HCT116 (cell line): ENCODE measurements at regions not wholly inside any gene's neighbourhood (a gene's known extent, or its start where the extent isn't known, plus 50 kb on each side); places are given as distances from the start of the nearest gene placed in this dataset.

ENCODE experiments used
- ATAC-seq: fragments of 200-7000 bp; cut with Tn5 transposase; 2 replicates; pipeline ENCODE4 v1.9.1; 2020; ENCODE audit warnings: mild to moderate bottlenecking, moderate library complexity
- BruUV-seq: library from RNA; stranded (reverse); fragments of 400-500 nt; replicated peaks from 2 replicates; lab custom pipeline; 2021; lab: Mats Ljungman, UMichigan
- CTCF ChIA-PET: fragments of 300-600 bp; sonication (Branson Sonifier 250); formaldehyde crosslinking; loops from one replicate; lab custom pipeline; 2021; ENCODE audit warnings: antibody characterized with exemption; lab: Charles Lee
- POLR2A ChIA-PET: fragments of 300-600, 350-600 bp; sonication (Branson Sonifier 250); formaldehyde crosslinking; loops from one replicate; lab custom pipeline; 2021; ENCODE audit warnings: antibody characterized with exemption; lab: Charles Lee
- RAD21 ChIA-PET, 2 experiments: fragments of 300-600 bp; sonication (Branson Sonifier 250); formaldehyde crosslinking; loops; one replicate each; lab custom pipeline; 2023; ENCODE audit warnings: low total read pairs in 2 of 2; ENCODE audit not compliant: uncharacterized antibody in 2 of 2, unreplicated experiment in 2 of 2, low non-redundant PET in 1 of 2; lab: Charles Lee
- DNase-seq: peaks from one replicate; pipeline ENCODE4 v3.0.0-alpha.2; 2010; ENCODE audit warnings: low read depth, low spot score
- H2AFZ ChIP-seq: fragments of 200-600 bp; shearing (Covaris generic), sonication (generic); 2 replicates; pipeline ENCODE4 v1.6.1; 2017; ENCODE audit warnings: low read depth, mixed run types, mixed read lengths, antibody characterized with exemption, low read length; ENCODE audit not compliant: poor library complexity, severe bottlenecking
- H3K27ac ChIP-seq: 2 replicates; pipeline ENCODE4 v1.5.1; 2012; ENCODE audit warnings: low read depth, low read length
- H3K27me3 ChIP-seq: fragments of 200-600 bp; sonication (generic); 2 replicates; pipeline ENCODE4 v1.6.1; 2016; ENCODE audit warnings: mixed run types, low read length, mixed read lengths; ENCODE audit not compliant: insufficient read depth
- H3K36me3 ChIP-seq, 2 experiments: fragments of 200-500 bp in 1 of 2; fragments of 200-600 bp in 1 of 2; sonication (Bioruptor generic) in 1 of 2; sonication (generic) in 1 of 2; 2 replicates each; pipeline versions ENCODE4 v1.5.1 to v1.6.1; 2014 to 2016; ENCODE audit warnings: low read length in 2 of 2, inconsistent platforms in 1 of 2, mixed read lengths in 1 of 2, mixed run types in 1 of 2; ENCODE audit not compliant: insufficient read depth in 2 of 2, control insufficient read depth in 1 of 2
- H3K4me1 ChIP-seq, 2 experiments: fragments of 200-600 bp in 1 of 2; sonication (generic) in 1 of 2; 2 replicates each; pipeline versions ENCODE4 v1.5.1 to v1.6.1; 2012 to 2017; ENCODE audit warnings: low read length in 2 of 2, inconsistent platforms in 1 of 2, mild to moderate bottlenecking in 1 of 2, mixed read lengths in 1 of 2, mixed run types in 1 of 2, moderate library complexity in 1 of 2; ENCODE audit not compliant: insufficient read depth in 2 of 2, control insufficient read depth in 1 of 2
- H3K4me2 ChIP-seq: fragments of 200-600 bp; sonication (generic); 2 replicates; pipeline ENCODE4 v1.6.1; 2017; ENCODE audit warnings: mixed run types, low read length, mixed read lengths
- H3K4me3 ChIP-seq, 2 experiments: fragments of 200-600 bp in 1 of 2; sonication (generic) in 1 of 2; replicated peaks in 1 of 2; 2 replicates each; pipeline ENCODE4 v1.5.1; 2011 to 2016; ENCODE audit warnings: low read length in 2 of 2, control low read depth in 1 of 2, low read depth in 1 of 2, mild to moderate bottlenecking in 1 of 2, mixed read lengths in 1 of 2, mixed run types in 1 of 2
- H3K79me2 ChIP-seq: fragments of 200-600 bp; sonication (generic); 2 replicates; pipeline ENCODE4 v1.6.1; 2017; ENCODE audit warnings: mild to moderate bottlenecking, mixed run types, low read length, moderate library complexity, mixed read lengths; ENCODE audit not compliant: insufficient read depth
- H3K9ac ChIP-seq: fragments of 200-600 bp; sonication (generic); 2 replicates; pipeline ENCODE4 v1.6.1; 2016; ENCODE audit warnings: low read length, mixed read lengths
- H3K9me2 ChIP-seq: fragments of 200-600 bp; sonication (generic), shearing (Covaris generic); 2 replicates; pipeline ENCODE4 v1.6.1; 2017; ENCODE audit warnings: mixed run types, mild to moderate bottlenecking, moderate library complexity; ENCODE audit not compliant: insufficient read depth
- H3K9me3 ChIP-seq, 2 experiments: fragments of 200-500 bp in 1 of 2; fragments of 200-600 bp in 1 of 2; sonication (Bioruptor generic) in 1 of 2; sonication (generic) in 1 of 2; 2 replicates each; pipeline ENCODE4 v1.6.1; 2014 to 2017; ENCODE audit warnings: low read length in 2 of 2, mixed read lengths in 2 of 2, inconsistent platforms in 1 of 2, low read depth in 1 of 2, mild to moderate bottlenecking in 1 of 2, mixed run types in 1 of 2, moderate library complexity in 1 of 2; ENCODE audit not compliant: control insufficient read depth in 1 of 2, insufficient read depth in 1 of 2
- H4K20me1 ChIP-seq: fragments of 200-600 bp; sonication (generic), shearing (Covaris generic); 2 replicates; pipeline ENCODE4 v1.6.1; 2017; ENCODE audit warnings: mixed run types, mild to moderate bottlenecking, moderate library complexity; ENCODE audit not compliant: insufficient read depth
- CEBPB ChIP-seq: IDR thresholded peaks from 2 replicates; pipeline ENCODE4 v1.6.1; 2012; ENCODE audit warnings: low read depth
- CTCF ChIP-seq, 3 experiments: fragments of 200-600 bp in 1 of 3; sonication (generic) in 1 of 3; IDR thresholded peaks in 2 of 3; conservative IDR thresholded peaks in 1 of 3; 2 replicates each; pipeline ENCODE4 v1.5.1; 2012 to 2017; ENCODE audit warnings: low read depth in 2 of 3, low read length in 2 of 3, antibody characterized with exemption in 1 of 3, borderline replicate concordance in 1 of 3, control low read depth in 1 of 3, mild to moderate bottlenecking in 1 of 3, mixed read lengths in 1 of 3, mixed run types in 1 of 3, moderate library complexity in 1 of 3; ENCODE audit not compliant: insufficient read depth in 1 of 3
- ELF1 ChIP-seq: IDR thresholded peaks from 2 replicates; pipeline ENCODE4 v1.6.1; 2012; ENCODE audit warnings: low read depth, borderline replicate concordance
- EZH2 ChIP-seq: fragments of 200-600 bp; sonication (generic); IDR thresholded peaks from 2 replicates; pipeline ENCODE4 v1.6.1; 2017; ENCODE audit warnings: antibody characterized with exemption, mixed run types
- EZH2phosphoT487 ChIP-seq: fragments of 200-600 bp; IDR thresholded peaks from 2 replicates; pipeline ENCODE4 v1.6.1; 2018; ENCODE audit warnings: antibody characterized with exemption, borderline replicate concordance
- FOSL1 ChIP-seq: IDR thresholded peaks from 2 replicates; pipeline ENCODE4 v1.6.1; 2012; ENCODE audit warnings: low read depth
- JUND ChIP-seq: IDR thresholded peaks from 2 replicates; pipeline ENCODE4 v1.6.1; 2012
- POLR2A ChIP-seq: IDR thresholded peaks from 2 replicates; pipeline ENCODE4 v1.7.0; 2011; ENCODE audit warnings: borderline replicate concordance; ENCODE audit not compliant: insufficient read depth, insufficient read length; ENCODE audit errors: extremely low read depth
- POLR2AphosphoS5 ChIP-seq: IDR thresholded peaks from 2 replicates; pipeline ENCODE4 v1.6.1; 2011; ENCODE audit warnings: mild to moderate bottlenecking, low read depth, low read length, moderate library complexity
- RAD21 ChIP-seq: IDR thresholded peaks from 2 replicates; pipeline ENCODE4 v1.6.1; 2012; ENCODE audit warnings: low read depth, mild to moderate bottlenecking
- REST ChIP-seq: IDR thresholded peaks from 2 replicates; pipeline ENCODE4 v1.6.1; 2012; ENCODE audit warnings: low read depth
- SP1 ChIP-seq: IDR thresholded peaks from 2 replicates; pipeline ENCODE4 v1.6.1; 2012; ENCODE audit warnings: low read depth
- SRF ChIP-seq: IDR thresholded peaks from 2 replicates; pipeline ENCODE4 v1.6.1; 2012; ENCODE audit warnings: low read depth
- TCF7L2 ChIP-seq: IDR thresholded peaks from 2 replicates; pipeline ENCODE4 v1.7.0; 2011; ENCODE audit warnings: borderline replicate concordance, inconsistent platforms; ENCODE audit not compliant: insufficient read depth, insufficient read length; ENCODE audit errors: extremely low read depth
- YY1 ChIP-seq: IDR thresholded peaks from 2 replicates; pipeline ENCODE4 v1.6.1; 2011; ENCODE audit warnings: low read length, low read depth, moderate library complexity, mild to moderate bottlenecking; ENCODE audit not compliant: insufficient replicate concordance; ENCODE audit errors: extremely low read depth
- ZBTB33 ChIP-seq: IDR thresholded peaks from 2 replicates; pipeline ENCODE4 v1.6.1; 2011; ENCODE audit warnings: mild to moderate bottlenecking, low read length, moderate library complexity; ENCODE audit not compliant: insufficient replicate concordance; ENCODE audit errors: extremely low read depth
- ZNF274 ChIP-seq: fragments of 200-500 bp; sonication (Bioruptor generic); IDR thresholded peaks from 2 replicates; pipeline ENCODE4 v1.6.1; 2014; ENCODE audit warnings: mild to moderate bottlenecking, low read depth, low read length, inconsistent platforms
- intact Hi-C: fragments of 100-400 bp; cut with micrococcal nuclease; formaldehyde crosslinking; loops from 2 replicates; pipeline ENCODE4 v1.10.0; 2022

- CTCF ChIA-PET: no interaction called here
- Histone ChIP-seq H3K79me2 (no peaks in the 10 kb centered on the region), H3K4me3 (no peak overlapping the region), H3K27ac (no peak overlapping the region), H4K20me1 (no peaks in the 10 kb centered on the region), H3K4me1 (no peaks in the 10 kb centered on the region), H3K27me3 (peaks cover 22% of the 10 kb centered on the region; the same call in 1 of the 2 replicates), H3K9me2 (no peaks in the 10 kb centered on the region), H3K9me3 (no peaks in the 10 kb centered on the region), H3K9ac (no peak overlapping the region), H3K36me3 (no peaks in the 10 kb centered on the region), H2AFZ (no peak overlapping the region), H3K4me2 (no peak overlapping the region)
- ATAC-seq: no peak
- no TSS peak for BruUV-seq
- RAD21 ChIA-PET: no interaction called here
- POLR2A ChIA-PET: no interaction called here
- no peak for TF ChIP-seq RAD21
- TF ChIP-seq POLR2A: no peak
- no peak for TF ChIP-seq EZH2
- TF ChIP-seq JUND: no peak
- TF ChIP-seq ZBTB33: no peak
- TF ChIP-seq EZH2phosphoT487: no peak
- no peak for TF ChIP-seq YY1
- TF ChIP-seq CTCF (IDR thresholded peaks at IDR 0.05 in 2 of 3, conservative IDR thresholded peaks at IDR 0.05 in 1 of 3; ENCODE audit: borderline replicate concordance in 1 of 3, insufficient read depth in 1 of 3, low read depth in 2 of 3, low read length in 2 of 3): no peak
- no peak for TF ChIP-seq CEBPB
- no peak for TF ChIP-seq REST
- TF ChIP-seq FOSL1: no peak
- TF ChIP-seq ZNF274: no peak
- TF ChIP-seq SP1: no peak
- TF ChIP-seq SRF: no peak
- TF ChIP-seq POLR2AphosphoS5: no peak
- no peak for TF ChIP-seq TCF7L2
- no peak for TF ChIP-seq ELF1
- intact Hi-C loops: no loop called here
- DNase-seq: no peak
These were observed 79.0 kb upstream of the ZNF507 start for GRCh38 chr19:32266460-32266859.
